Ammon's horn (tissue), 1 donor: ENCODE measurements at regions not wholly inside any gene's neighbourhood (a gene's known extent, or its start where the extent isn't known, plus 50 kb on each side); places are given as distances from the start of the nearest gene placed in this dataset.

ENCODE experiments used
- DNase-seq: peaks from one replicate; pipeline ENCODE4 v3.0.0-alpha.2; 2016; ENCODE audit warnings: low spot score

DNA sequence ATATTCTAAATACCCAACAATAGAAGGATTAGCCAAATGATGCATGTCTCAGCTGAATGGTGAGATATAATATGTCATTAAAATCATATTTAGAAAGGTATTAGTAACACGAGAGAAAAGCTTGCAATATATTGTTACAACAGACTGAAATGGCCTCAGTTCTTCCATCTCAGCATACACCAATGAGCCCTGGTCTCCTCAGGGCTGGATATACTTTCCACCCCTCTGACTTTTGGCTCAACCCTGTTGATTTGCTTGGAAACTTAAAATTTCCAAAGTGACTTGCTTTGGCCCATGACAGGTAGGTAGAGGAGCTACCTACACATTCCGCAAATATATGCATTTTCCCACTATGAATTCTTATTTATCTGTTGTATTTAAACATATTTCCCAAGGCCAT lies 908.1 kb upstream of the TMEM132C start:
- no peak for DNase-seq

DNA sequence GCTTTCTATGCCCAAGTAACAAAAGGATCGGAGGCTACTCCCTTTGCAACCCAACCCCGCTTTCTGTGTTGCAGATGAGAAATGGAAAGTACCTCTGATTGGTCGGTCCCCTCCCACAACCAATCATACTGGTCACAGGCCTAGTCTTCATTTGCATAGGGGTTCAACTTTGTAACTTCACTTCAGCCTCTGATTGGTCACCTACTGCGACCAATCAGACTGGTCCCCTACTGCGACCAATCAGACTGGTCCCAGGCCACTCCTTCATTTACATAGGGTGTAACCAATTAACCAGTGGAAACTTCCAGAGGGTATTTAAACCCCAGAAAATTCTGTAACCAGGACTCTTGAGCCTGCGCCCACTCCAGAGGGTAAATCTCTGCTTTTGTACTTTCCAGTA lies 906.4 kb upstream of the TMEM132C start:
- no peak for DNase-seq

DNA sequence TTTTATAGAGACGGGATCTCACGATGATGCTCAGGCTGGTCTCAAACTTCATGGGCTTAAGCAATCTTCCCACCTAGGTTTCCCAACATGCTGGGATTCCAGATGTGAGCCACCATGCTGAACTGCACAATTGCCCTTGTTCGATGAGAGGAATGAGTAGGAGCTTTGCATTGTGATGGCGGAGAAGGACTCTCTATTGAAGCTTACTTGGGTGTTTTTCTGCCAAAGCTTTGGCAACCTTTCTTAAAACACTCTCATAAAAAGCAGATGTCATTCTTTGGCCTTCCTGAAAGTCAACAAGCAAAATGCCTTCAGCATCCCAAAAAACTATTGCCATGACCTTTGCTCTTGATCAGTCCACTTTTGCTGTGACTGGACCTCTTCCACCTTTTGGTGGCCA lies 904.8 kb upstream of the TMEM132C start:
- no peak for DNase-seq

DNA sequence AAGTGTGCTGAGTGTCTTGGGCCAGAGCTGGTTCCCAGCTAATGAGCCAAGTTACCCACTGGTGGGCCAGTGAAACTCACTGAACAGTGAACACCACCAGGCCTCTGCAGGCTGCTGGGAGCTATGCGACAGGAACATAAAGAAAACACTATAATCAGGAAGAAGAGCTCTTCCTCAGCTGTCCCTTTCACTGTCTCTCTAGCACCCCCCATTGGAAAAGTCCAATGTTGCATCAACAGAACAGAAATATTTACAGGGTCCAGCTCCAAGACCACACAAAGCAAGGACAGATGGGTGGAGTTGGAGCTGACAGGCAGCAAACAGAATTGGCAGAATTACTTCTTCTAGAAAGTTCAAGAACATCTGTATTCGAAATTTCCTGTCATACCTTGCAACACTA lies 903.6 kb upstream of the TMEM132C start:
- no peak for DNase-seq

DNA sequence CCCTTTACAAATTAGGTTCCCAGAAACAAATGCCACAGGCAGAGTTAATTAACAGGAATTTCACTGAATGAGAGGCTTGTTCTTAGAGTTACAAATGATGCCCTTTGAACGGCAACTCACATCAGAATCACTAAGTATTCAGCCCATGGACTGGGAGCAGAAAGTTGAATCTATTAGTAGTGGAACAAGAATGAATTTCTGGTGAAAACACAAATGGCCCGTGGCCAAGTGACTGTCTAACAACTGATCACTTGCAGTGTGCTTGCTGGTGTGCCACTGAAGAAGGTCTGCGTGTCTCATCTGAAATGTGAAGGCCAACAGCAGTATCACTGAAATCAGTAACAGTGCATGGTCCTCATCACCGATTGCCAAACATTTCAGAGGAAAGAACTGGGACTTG lies 893.4 kb upstream of the TMEM132C start:
- DNase-seq, result no peak

DNA sequence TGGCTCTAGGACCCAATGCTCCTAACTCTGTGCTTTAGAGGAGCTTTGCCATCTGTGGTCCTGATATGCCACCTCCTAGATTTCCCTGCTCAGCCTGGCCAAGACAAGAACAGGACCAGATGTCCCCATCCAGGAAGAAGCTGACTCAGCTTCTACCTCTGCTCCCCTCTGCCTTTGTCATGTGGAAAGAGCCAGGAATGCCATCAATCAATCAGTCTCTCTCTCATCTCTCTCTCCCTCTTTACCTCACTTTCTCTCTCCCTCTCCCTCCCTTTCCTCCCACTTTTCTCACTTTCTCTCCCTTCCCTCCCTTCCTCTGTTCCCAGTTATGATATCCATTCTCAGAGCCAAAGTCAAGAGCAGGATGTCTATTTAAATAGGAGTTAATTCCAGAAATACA lies 892.5 kb upstream of the TMEM132C start:
- DNase-seq, result no peak

DNA sequence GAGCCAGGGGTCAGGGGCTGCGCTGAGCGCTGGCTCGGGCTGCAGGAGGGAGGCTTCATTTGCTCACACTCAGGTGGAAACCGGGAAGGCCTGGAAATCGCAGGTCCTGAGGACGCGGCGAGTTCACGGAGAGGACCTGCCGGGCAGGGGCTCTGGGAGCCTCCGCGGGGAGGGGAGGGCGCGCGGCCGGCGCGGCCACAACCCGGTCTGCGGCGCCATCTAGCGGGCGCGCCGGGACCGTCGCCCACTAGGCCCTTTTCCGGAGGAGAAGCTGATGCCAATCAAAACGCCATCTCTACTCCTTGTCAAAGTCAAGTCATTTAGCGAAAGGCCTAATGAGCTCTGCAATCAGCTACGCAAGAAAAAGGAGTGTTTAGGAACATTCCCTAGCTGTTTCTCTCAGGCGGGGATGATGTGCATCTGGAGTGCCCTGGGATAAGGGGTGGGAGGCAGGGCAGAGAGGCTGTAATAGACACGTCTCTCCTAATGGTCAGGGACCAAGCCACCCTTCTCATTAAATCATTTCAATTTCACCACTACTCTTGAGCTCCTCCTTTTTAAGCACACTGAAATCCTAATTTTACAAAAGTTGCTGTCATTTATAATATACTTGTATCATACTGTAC lies 885.8 kb upstream of the TMEM132C start:
- peak; percentile 27 for DNase-seq

DNA sequence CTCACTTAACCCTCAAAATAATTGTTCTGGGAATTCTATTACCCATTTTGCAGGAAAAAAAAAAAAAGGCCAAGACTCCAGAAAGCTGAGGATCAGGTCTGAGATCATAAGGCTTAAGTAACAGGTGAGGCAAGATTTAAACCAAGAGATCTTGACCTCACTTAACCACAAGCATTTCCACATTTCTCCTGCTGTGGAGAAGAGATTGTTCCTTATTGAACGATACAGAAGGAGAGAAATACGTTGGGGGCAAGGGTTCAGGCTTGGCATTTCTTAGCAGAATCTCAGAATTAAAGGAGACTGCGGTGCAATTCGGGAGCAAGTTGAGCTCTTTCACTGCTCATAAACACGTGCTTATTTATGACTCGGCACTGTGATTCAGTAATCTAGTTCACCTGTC lies 885.3 kb upstream of the TMEM132C start:
- no peak for DNase-seq

DNA sequence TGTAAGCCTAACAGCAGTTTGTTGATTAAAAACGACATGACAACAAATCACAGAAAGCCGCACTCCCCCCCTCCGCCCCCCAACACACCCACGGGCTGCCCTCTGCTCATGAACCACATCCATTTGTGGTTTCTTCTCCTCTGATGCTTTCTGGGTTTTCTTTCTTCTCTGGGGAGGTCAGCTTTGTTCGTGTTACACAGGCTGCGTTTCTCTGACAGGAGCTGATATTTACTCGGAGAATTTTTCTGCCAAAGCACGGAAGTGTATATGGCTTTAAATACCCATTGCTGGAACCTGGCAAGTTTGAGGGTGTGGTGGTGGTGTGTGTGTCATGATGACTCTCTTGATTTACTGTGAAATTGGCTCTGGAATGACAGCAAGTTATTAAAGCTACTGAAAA lies 883.7 kb upstream of the TMEM132C start:
- DNase-seq, result no peak

DNA sequence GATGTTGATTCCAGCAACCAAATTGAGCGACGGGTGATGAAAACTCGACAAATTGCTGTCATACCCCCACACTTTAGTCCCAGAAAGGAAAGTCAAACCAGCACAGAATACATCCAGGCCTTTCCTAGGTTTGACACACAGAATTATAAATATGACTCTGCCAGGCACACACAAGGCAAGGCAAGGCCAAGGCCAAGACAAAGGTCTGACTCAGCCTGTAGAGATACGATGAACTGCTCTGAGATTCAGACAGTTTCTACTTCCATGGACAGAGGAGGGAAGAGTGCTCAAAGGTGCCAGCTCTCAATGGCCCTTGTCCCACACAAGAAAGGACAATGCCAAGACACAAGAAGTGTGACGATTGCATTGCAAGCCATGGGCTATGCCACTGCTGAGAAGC lies 880.2 kb upstream of the TMEM132C start:
- DNase-seq, result no peak

DNA sequence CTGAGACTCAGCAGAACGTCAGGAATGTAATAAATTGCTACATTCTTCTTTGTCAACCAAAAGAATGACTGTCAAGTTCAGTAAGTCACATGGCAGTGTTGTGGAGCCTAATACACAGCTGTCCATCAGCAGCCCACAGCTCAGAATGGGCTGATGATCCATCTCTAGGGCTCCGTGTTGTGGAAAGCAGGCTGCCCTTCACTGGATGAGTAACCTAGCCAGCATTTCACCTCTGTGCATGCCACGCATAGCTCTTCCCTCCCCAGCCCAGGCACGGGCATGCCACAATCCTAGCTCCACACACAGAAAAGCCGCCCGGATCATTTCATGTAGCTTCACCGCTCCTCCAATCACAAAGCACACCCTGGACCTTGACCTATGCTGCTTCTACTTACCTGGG lies 878.0 kb upstream of the TMEM132C start:
- no peak for DNase-seq

DNA sequence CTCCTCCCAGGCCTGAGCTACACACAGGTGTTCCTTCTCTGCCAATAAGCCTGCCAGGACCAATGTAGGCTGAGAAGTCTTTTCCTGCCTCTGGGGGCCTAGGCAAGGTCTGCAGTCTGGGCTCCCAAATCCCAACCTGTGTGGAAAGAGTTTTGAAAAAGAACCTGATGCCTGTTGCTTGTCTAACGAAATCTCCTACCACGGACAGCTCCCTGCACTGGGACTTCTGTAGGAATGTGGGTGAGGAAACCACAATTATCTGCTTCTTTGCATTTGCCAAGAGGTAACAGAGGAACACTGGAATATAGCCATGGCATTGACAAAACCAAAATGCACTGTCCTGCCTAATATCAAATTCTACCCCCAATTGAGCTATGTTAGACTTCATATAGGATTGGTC lies 877.0 kb upstream of the TMEM132C start:
- DNase-seq, result no peak

DNA sequence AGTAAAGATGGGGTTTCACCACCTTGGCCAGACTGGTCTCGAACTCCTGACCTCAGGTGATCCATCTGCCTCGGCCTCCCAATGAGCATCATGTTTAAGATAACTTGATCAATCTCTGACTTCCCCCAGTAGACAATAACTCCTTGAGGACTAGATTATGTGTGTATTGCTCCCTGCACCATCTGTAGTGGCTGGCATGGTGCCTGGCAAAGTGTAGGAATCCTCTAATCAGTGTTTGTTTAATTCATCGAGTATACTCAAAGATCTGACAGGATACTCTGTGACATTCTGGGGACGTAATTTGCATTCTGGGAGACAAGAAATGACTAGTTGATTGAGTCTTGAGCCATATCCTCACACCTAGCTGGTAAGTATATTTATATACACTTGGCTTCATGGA lies 873.5 kb upstream of the TMEM132C start:
- DNase-seq, result peak; percentile 58

DNA sequence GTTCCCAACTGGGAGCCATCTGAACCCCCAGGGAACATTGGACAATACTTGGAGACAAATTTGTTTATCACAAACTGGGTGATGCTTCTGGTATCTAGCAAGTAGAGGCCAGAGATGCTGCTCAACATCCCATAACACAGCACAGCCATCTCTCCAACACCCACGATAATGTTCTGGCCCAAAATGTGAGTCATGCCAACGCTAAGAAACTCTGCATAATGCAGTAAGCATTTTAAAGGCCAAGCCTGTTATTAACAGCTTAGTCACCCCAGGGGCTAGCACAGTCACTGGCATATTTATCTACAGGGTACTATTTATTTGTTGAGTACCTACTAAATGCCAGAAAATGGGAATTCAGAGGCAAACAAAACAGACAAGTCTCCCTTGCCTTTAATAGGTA lies 873.1 kb upstream of the TMEM132C start:
- DNase-seq, result peak; percentile 49

DNA sequence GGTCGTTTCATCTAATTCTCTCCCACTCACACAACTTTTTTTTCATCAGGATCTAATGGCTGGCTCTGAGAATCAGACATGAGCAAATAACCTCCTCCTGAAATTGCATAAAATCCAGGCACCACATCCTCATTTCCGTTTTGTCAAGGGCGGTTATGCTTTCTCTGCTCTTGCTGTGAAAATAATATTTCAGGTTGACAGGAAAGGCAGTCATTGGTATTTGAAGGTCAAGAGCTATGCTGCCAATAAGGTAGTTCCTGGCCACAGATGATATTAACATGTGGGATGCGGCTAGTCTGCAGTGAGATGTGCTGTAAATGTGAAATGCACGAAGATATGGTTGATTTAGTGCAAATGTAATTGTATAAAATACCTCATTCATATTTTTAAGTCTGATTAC lies 870.2 kb upstream of the TMEM132C start:
- DNase-seq, result no peak

DNA sequence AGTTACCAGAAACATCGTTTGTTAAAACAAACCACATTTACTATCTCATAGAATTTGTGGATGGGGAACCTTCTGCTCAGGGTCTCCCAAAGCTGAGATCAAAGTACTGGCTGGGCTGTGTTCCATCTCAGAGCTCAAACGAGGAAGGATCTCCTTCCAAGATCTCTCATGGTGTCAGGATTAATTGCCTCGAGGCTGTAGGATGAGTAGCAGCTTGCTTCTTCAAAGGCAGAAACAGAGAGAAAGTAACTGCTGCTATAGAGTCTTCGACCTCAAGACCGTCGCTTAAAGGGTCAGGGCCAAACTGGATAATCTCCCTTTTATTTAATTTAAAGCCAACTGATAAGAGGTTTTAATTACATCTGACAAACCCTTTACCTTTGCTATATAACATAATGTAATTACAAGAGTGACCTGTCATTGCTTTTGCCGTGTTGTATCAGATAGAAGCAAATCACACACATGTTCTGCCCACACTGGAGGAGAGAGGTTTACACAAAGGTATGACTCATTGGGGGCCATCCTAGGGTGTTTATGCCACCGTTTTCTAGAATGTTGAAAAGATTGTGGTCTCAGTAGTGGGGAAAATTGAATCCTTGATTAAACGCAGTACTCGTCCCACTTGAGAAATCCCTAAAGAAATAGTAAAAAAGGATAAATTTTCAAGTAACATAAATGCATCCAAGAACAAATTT lies 868.8 kb upstream of the TMEM132C start:
- DNase-seq, result no peak

DNA sequence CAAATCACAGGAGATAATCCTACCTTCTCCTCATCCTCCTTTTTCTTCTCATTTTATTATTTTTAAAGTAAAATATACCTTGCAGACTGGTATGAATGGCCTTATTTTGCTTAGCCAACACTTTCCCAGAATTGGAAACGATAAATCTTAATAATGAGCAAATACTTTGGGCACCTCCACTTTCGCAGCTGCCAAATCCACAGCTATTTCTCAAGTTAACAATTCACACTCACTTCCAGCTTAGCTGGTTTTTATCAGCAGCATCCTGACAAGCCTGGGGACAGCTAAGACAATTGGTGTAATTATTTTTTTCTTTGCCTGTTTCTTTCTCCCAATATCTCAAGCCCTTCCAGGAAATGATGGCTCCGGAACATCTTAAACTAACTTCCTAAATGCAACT lies 867.5 kb upstream of the TMEM132C start:
- no peak for DNase-seq

DNA sequence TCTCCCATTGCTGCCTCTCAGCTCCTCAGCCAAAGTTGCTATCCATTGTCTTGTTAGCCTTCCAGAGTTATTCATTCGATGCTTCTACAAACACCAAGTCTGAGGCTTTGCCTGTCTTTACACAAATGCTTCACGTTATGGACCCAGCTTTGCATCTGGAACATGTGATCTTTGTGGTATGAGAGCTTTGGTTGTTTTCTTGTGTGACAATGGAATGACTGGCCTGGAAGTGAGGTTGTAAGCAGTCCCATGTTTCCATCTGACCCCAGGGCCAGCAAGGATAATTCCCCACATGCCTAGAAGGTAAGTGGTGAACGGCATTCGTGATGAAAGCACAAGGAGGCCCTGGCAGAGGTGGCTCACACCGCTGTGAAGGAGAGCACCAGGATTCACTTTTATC lies 866.7 kb upstream of the TMEM132C start:
- DNase-seq, result no peak

DNA sequence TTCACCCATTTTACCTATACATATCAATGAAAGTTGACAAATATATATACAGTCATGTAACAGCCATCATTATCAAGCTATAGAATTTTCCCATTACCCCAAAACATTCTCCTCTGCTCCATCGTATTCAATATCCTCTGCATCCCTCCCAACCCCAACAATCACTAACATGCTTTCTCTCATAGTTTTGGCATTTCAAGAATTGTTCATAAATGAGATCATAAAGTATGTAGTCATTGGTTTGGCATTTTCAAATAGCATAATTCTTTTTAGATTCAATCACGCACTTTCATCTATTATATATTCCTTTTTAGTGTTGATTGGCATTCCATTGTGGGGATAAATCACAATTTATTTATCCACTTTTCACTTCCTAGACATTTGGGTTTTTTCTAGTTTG lies 866.0 kb upstream of the TMEM132C start:
- DNase-seq, result no peak

DNA sequence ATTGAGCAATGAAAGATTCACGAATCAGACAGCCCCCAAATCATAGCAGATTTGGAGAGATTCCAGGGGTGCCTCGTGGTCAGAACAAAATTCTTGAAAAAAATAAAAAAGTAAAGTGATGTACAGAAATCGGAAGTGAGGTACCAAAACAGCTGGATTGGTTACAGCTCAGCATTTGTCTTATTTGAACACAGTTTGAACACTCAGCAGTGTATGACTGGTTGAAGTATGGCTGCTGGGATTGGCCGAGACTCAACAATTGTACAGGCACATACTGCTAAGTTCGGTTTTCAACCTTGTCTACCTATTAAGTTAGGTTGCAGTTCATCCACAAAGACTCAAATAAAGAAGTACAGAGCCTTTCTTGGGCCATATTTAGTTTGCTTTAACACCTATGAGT lies 865.4 kb upstream of the TMEM132C start:
- DNase-seq, result no peak

DNA sequence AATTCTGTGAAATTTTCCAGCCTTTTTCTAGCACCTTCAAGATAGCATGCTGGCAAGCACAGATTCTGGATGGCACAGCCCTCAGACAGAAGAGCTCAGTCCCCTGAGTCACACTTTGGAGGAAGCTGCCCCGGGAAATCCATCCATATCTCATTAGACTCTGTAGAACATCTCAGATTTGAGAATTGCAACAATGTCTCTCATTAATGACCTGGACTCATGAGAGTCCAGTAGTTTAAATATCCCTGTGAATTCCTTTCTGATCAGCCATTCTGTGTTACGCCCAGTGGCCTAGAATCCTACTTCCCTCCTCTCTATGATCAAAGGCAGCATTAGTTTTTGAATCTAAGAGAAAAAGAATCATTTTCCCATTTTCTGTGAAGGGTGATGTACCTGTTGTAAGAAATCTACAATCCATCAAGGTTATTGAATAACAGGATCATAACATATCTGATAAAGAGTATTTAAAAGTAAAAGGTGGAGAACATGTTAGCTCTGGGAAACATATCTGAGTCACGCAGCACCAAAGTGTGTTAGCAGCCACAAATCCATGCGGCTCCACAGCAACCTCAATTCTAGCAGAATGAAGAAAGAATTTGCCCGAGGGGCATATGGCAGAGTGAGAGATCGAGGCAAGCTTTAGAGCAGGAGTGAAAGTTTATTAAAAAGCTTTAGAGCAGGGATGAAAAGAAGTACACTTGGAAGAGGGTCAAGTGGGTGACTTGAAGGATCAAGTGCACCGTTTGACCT lies 855.6 kb upstream of the TMEM132C start:
- DNase-seq, result no peak

DNA sequence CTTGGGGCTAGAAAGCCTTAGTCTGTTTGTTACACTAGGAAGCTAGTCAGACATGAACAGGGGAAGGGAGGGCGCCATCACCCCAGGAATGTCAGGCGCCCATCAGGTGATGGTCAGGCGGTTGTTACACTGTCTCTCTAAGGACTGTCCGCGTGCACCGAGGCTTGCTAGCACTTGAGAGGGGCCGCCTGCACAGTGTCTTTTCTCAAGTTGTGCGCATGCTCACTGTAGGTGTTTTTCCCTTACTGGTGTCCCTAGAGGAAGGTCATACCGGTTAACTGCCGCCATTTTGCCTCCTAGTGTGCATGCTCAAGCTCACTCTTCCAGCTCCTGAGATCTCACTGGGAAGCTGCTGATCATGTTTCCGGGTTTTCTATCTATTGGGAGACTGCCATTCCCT lies 855.0 kb upstream of the TMEM132C start:
- DNase-seq, result no peak

DNA sequence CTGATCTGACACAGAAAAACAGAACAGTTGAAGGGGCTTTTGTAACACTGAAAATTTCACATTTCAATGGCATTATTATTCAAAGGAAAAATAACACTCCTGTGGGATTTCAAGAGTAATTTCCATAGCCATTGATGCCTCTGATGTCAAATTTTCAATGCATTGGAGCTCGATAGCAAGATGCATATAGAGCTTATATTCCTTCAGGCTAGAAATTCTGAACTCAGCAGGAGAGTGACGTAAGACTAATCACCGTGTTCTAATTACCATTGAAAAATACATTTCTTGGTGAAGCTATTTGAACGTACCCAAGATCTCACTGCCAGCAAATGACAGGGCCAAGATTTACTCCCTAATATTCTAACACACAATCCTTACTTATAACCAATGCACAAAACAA lies 854.1 kb upstream of the TMEM132C start:
- no peak for DNase-seq

DNA sequence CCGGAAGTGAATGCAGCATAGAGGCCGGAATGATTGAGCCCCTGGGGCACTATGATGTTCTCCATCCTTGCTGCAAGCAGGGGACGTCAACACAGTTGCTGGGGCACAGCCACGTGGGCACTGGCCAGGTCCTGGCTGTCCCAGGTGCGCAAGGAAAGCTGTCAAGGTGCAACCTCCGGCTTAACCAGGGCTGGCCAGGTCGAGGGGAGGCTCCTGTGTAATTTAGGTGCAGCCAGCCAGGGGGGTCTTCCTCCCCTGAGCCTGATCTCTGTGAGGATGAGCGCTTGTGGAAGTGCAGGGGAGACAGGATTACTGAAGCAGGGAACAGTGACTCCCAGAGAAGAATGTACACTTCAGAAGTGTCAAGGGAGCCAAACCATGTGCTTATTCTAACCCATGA lies 852.8 kb upstream of the TMEM132C start:
- DNase-seq, result no peak
